ENCODE measurements at regions not wholly inside any gene's neighbourhood (a gene's known extent, or its start where the extent isn't known, plus 50 kb on each side); places are given as distances from the start of the nearest gene placed in this dataset.

DNA sequence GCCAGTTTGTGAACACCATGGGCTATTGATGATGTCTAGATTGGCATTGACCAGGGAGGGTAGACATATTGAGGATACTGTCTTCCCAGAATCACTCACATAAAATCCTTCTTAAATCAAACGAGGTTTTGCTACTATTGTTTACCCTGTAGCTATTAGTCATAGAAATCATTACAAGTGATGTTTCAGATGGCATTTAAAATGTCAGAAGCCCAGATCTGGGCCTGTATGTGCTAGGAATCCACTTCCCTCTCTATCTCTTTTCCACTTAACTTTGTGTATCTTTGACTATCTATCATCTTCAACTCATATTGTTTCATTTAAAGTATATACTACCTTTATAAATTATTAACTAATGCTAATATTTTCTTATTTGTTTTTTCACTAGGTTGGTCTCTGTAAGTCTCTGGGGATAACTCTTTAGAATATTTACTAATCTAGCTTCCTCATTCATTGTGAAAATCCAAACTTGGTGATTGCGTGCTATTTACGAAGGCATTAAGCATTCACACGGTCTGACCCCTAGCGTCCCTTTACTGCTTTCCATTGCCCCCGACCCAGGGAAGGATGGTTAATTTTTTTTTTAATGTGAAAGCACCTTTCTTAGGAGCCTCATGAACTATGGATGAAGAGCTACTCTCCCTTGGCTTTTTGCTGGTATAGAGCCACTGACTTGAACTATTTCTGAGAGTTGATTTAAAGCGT, 281.8 kb downstream of the GPATCH2 start:
- Histone ChIP-seq H3K4me3 (no peak overlapping the region), H3K27me3 (replicated peaks; ENCODE audit: insufficient read depth) (no peaks in the 10 kb centered on the region), H3K4me1 (replicated peaks) (no peaks in the 10 kb centered on the region), H3K27ac (no peak overlapping the region), H3K36me3 (no peaks in the 10 kb centered on the region), H3K9me3 (no peaks in the 10 kb centered on the region)
- intact Hi-C loops (cut with DNase I), result no loop called here
- no peak for DNase-seq (ENCODE audit: low spot score)
- 65% methylated on average over 7 of the region's 7 CpGs for WGBS
- TF ChIP-seq POLR2AphosphoS5 (IDR thresholded peaks at IDR 0.05) (no peak), POLR2A (IDR thresholded peaks at IDR 0.05) (no peak)
- TF ChIP-seq, protein P1, sequence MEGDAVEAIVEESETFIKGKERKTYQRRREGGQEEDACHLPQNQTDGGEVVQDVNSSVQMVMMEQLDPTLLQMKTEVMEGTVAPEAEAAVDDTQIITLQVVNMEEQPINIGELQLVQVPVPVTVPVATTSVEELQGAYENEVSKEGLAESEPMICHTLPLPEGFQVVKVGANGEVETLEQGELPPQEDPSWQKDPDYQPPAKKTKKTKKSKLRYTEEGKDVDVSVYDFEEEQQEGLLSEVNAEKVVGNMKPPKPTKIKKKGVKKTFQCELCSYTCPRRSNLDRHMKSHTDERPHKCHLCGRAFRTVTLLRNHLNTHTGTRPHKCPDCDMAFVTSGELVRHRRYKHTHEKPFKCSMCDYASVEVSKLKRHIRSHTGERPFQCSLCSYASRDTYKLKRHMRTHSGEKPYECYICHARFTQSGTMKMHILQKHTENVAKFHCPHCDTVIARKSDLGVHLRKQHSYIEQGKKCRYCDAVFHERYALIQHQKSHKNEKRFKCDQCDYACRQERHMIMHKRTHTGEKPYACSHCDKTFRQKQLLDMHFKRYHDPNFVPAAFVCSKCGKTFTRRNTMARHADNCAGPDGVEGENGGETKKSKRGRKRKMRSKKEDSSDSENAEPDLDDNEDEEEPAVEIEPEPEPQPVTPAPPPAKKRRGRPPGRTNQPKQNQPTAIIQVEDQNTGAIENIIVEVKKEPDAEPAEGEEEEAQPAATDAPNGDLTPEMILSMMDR (IDR thresholded peaks at IDR 0.05), result no peak

DNA sequence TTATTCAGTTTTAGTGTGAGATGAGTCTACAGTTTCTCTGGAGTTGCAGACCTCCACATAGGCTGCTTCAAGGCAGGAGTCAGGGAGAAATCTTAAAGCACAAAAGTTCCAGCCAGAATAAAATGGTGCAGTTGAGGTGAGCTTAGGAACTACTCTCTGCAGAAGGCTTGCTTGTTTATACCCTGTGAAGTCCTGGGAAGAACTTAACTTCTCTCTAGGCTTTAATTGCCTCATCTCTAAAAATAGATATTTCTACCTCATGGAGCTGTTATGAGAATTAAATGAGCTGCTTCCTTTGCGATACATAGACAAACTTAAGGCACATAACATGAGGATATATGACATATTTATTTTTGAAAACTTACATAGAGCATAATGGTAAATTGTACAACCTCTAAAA, 286.2 kb downstream of the GPATCH2 start:
- Histone ChIP-seq H3K4me1 (replicated peaks) (no peaks in the 10 kb centered on the region), H3K4me3 (no peak overlapping the region), H3K9me3 (no peaks in the 10 kb centered on the region), H3K27me3 (replicated peaks; ENCODE audit: insufficient read depth) (no peaks in the 10 kb centered on the region), H3K36me3 (no peaks in the 10 kb centered on the region), H3K27ac (no peak overlapping the region)
- intact Hi-C loops (cut with DNase I), result no loop called here
- TF ChIP-seq POLR2A (IDR thresholded peaks at IDR 0.05) (no peak), POLR2AphosphoS5 (IDR thresholded peaks at IDR 0.05) (no peak)
- TF ChIP-seq, protein P1 (IDR thresholded peaks at IDR 0.05), result no peak
- WGBS, result 92% methylated on average over 1 of the region's 1 CpG
- no peak for DNase-seq (ENCODE audit: low spot score)

DNA sequence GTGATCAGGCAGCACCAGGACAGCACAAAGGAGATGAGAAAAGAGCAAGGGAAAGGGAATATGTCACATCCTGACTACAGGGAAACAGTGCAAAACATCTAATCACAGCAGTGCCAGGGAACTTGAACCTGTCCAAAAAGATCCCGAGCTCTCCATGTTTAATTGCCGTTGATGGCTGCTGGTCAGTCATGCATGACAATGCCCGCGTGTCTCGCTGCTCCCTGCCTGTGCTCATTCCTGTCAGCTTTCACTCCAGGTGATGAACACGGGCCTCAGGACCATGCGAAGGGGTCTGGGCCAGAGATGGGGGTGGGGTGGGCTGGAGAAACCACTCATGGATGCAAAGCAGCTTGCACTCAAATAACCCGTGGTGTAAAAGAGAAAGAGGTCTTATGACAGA, 287.0 kb downstream of the GPATCH2 start:
- Histone ChIP-seq H3K4me3 (no peak overlapping the region), H3K9me3 (no peaks in the 10 kb centered on the region), H3K27me3 (replicated peaks; ENCODE audit: insufficient read depth) (no peaks in the 10 kb centered on the region), H3K4me1 (replicated peaks) (no peaks in the 10 kb centered on the region), H3K36me3 (no peaks in the 10 kb centered on the region), H3K27ac (no peak overlapping the region)
- intact Hi-C loops (cut with DNase I), result no loop called here
- TF ChIP-seq, protein P1 (IDR thresholded peaks at IDR 0.05), result no peak
- TF ChIP-seq POLR2AphosphoS5 (IDR thresholded peaks at IDR 0.05) (no peak), POLR2A (IDR thresholded peaks at IDR 0.05) (no peak)
- DNase-seq (ENCODE audit: low spot score), result no peak
- WGBS, result 53% methylated on average over 8 of the region's 8 CpGs

DNA sequence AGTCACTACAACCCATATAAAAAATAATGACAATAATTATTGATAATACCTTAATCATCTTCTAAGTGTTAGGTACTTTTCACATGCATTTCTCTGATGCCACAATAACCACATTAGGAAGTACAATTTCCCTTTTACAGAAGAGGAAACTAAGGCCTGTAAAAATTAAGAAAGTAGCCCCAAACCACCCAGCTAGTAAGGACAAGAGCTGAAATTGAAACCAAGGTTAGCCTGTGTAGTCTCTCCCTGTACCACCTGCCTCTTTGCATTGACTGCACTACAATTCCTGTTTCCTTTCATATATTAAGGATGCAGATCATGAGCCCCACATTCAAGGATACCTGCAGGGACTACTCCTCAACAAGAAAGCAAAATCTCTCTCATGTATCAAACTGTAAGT, 288.8 kb downstream of the GPATCH2 start:
- Histone ChIP-seq H3K4me1 (replicated peaks) (no peaks in the 10 kb centered on the region), H3K27me3 (replicated peaks; ENCODE audit: insufficient read depth) (no peaks in the 10 kb centered on the region), H3K27ac (no peak overlapping the region), H3K36me3 (no peaks in the 10 kb centered on the region), H3K4me3 (no peak overlapping the region), H3K9me3 (no peaks in the 10 kb centered on the region)
- DNase-seq (ENCODE audit: low spot score), result no peak
- intact Hi-C loops (cut with DNase I), result no loop called here
- TF ChIP-seq, protein P1 (IDR thresholded peaks at IDR 0.05), result no peak
- TF ChIP-seq POLR2A (IDR thresholded peaks at IDR 0.05) (no peak), POLR2AphosphoS5 (IDR thresholded peaks at IDR 0.05) (no peak)

DNA sequence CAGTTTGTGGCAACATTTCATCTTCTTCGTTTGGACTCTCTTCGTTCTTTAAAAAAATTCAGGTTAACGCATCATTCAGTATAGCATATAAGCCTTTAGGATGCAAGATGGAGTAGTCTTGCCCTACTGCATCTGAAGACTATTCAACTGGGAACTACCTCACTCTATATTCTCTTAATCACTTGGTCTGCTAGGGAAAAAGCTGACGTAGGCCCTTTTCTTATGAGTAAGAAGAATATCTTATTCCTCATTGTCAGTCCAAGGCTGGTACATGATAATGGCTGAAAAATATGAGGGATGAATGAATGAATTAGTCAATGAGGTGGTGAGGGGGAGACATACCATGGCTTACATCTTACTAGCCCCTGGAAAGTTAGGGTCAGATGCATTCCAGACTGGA, 294.2 kb downstream of the GPATCH2 start:
- intact Hi-C loops (cut with DNase I), result no loop called here
- H3K4me1 ChIP-seq (replicated peaks), result no peaks in the 10 kb centered on the region
- no peaks in the 10 kb centered on the region for H3K36me3 ChIP-seq
- H3K4me3 ChIP-seq, result no peak overlapping the region
- TF ChIP-seq POLR2AphosphoS5 (IDR thresholded peaks at IDR 0.05) (no peak), POLR2A (IDR thresholded peaks at IDR 0.05) (no peak)
- TF ChIP-seq, protein P1 (IDR thresholded peaks at IDR 0.05), result no peak
- no peaks in the 10 kb centered on the region for H3K9me3 ChIP-seq
- H3K27ac ChIP-seq, result no peak overlapping the region
- WGBS, result 95% methylated on average over 4 of the region's 4 CpGs
- DNase-seq (ENCODE audit: low spot score), result no peak
- H3K27me3 ChIP-seq (replicated peaks; ENCODE audit: insufficient read depth), result no peaks in the 10 kb centered on the region

Measured in prostate gland (tissue), 2 donors.